ENCODE measurements at regions not wholly inside any gene's neighbourhood (a gene's known extent, or its start where the extent isn't known, plus 50 kb on each side); places are given as distances from the start of the nearest gene placed in this dataset.

DNA sequence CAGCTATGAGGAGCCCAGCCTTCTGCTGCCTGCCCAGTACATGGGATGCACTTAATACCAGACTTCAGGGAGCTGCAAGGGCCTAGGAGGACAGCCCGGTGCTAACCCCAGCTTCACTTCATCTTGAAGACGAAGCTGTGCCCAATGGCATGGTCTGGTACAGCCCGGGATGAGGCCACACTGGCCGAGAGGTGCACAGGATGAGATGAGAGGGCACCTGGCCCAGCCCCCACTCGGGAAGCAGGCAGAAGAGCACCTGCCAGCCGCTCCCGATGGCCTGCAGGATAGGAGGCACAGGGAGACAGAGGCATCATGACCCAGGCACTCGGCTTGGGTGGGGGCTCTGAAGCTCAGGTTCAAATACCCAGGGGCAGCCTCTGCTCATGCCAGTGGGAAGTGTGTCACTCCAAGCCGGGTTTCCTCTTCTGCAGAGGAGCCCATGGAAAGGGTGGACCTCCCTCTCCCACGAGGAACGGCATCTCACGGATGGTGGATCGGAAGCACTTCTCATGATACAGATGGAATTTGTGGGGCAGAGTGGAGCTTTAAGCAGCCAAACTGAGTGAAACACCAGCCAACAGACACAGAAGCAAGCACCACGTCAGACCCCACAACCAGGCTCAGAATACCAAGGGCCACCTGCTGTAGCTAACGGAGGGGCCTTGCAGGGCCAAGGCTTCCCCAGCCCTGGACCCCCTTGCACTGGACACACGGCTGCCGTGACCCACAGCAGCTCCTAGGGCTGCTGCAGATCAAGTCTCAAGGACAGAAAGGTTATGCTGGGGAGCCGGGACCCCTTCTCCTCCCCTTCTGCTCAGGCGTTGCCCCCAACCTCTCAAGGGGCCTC is 875.2 kb downstream of the BRD1 start:
- DNase-seq, result no peak

DNA sequence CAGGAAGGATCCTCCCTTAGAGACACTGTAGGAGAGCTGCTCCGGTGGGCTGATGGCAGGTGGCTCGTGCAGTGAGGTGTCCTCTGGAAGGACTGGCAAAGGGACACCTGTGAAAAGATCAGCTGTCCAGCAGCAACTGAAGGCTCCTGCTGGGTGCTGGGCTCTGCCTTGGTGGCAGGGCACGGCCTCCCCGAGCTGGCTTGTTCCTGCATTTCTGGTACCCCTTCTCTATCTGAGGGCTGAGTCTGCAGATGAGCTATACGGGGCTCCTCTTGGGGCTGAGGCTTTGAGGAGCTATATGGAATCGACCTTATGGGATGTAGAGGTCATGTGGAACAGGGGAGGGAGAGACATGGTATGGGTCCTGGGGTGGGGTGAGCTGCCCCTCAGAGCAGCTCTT is 875.8 kb downstream of the BRD1 start:
- no peak for DNase-seq

DNA sequence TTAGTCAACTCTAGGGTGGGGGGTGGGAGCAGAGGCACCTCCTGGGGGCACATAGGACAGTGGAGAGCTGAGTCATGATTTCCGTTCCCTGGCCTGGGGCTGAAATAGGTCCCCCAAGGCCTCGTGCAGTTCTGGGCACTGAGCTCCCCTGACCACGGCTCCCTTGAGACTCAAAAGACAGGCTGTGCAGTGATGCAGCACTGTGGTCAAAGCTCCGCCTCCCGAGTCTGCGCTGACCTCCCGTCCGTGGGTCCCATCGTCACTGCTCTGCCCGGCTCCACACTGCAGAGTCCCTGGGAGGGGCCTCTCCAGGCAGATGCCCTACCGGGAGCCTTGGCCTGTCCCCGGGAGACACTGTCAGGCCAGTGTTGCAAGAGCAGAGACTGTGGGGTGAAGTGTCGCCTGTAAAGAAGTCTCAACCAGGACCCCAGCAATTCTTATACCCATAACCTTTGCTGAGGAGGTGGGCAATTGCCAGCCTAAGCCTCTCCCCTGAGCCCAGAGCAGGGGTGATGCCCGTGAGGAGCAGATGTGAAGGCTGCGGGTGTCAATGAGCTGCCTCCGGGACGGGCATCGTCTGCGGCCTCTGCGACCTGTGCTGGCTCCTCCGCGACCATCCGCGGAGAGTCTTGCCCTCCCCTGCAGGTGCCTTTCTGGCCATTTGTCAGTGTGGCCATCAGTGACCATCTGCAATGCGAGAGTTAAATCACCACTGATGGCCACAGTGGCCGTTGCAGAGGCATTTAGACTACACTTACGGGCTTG is 877.3 kb downstream of the BRD1 start:
- no peak for DNase-seq

DNA sequence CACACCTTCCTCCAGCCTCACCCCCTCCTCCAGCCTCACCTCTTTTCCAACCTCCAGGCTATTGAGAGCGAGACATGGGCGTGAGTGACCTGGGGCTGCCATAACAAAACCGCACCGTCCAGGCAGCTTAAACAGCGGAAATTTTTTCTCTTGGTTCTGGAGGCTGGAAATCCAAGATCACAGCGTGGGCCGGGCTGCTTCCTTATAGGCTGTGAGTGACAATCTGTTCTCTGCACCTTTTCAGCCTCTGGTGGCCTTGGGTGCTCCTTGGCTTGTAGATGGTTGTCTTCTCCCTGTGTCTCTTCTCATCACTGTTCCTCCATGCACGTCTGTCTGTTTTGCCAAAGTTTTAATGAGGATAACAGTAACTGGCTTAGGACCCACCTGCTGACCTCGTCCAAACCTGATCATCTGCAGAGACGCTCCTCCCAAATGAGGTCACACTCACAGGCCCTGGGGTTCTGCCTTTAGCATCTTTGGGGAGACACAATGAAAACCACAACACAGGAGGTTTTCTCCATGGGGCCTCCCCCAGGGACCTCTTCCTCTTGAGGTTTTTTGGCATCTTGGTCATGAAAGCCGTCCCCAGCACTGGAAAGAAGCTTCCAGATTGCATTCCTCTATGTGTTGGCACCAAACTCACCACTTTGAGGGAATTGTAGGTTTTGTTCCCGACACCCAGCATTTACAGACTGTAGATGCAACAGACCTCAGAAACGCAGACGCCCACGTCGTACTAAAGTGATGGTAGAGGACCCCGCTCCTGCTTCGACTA is 878.1 kb downstream of the BRD1 start:
- no peak for DNase-seq

DNA sequence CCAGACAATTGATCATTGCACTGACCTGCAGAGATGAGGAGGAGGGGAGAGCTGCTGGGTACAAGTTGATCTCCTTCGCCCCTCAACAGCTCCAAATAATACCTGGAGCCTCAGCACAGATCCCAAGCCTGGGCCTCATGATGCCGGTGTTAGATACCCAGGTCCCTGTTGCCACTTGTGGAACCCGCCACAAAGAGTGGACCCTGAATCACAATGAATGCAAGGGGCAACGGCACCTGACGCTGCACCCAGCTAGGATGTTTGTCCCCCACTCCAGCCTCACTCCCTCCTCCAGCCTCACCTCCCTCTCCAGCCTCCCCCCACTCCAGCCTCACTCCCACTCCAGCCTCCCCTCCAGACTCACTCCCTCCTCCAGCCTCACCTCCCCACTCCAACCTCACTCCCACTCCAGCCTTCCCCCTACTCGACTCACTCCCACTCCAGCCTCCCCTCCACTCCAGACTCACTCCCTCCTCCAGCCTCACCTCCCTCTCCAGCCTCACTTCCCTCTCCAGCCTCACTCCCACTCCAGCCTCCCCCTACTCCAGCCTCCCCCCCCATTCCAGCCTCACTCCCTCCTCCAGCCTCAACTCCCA is 879.0 kb downstream of the BRD1 start:
- DNase-seq, result no peak

DNA sequence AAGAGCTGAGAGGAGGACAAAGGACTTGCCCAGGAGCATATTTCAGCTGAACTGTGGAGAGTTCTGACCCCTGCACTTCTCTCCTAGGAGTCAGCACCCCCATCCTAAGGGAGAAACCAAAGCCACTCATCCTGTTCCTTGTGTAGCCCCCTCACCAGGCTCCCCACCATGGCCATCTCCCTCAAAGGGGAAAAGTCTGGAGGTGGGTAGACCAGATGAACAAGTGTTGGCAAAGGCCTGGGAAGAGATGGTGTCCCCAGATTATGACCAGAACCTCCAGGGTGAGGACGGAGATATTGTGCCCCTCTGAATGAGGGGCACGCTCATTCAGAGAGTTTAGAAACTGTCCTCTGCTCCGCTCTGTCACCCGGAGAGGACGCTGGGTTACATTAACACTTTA is 880.0 kb downstream of the BRD1 start:
- DNase-seq, result no peak

DNA sequence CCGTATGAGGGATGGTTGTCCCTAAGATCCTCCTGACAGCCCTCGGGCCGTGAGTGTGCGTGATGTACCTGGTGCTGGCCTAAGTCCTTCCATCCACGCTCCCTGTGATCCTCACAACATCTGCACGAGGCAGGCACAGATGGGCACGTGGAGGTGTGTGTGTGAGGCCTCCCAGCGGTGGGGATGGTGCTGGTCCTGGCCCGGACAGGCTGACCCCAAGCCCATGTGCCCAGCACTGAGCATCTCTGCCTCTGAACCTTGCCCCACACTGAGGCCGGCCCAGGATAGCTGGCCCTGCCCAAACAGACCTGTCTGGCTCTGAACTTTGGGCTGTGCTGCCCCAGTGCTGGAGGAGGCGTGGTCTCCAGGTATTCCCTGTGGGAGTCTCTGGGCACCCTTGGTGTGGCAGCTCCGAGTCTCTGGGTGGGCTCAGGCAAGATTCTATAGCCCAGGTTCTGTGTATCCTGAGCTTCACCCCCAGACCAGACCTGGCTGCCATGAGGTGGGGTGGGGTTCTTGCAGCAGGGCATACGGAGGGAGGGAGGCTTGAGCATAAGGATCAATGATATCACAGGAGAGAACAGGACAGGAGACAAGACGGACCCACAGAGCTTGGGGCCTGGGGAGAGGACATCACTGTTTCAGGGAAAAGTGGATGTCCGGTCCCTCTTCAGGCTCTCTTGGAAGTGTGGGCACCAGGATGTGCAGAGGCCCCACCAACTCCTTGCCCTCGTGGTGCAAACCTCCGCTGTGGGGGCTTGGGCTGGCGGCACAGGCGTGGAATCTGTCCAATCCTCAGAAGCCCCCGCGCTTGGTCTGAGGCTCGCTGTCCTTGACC is 881.8 kb downstream of the BRD1 start:
- DNase-seq, result no peak

DNA sequence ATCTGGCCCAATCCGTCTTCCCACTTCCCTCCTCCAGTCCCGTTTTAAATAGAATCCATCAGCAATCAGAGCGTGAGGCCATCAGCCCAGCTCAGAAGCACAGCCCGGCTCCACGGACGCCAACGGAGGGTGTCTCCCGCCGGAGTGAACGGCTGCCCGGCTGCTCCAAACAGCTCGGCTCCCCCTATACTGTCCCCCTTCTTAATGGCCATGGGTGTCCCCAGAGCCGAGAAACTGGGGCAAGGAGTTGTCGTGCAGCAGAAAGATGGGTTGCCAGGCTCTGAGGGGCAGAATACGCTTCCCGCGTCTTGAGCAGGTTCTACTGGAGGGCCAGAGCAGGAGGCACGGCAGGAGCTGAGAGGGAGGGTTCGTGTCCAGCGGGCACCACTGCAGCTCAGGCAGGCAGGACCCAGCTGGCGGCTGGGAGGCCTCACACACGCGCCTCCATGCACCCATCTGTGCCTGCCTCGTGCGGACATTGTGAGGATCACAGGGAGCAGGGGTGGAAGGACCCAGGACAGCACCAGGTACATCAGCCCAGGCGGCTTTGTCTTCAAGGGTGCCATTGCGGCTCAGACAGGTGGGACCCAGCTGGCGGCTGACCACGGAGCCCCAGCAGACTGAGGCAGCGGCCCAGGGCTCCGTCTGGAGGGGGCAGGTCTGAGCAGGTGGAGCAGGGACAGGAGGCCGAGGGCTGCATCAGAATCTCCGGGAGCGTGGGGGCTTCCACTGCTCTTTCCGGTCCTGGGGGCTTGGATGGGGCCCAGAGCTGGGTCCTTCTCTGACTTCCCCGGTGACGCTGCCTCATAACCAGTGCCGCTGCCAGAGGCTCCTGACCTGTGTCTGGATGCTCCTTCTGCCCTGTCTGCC is 882.7 kb downstream of the BRD1 start:
- no peak for DNase-seq

DNA sequence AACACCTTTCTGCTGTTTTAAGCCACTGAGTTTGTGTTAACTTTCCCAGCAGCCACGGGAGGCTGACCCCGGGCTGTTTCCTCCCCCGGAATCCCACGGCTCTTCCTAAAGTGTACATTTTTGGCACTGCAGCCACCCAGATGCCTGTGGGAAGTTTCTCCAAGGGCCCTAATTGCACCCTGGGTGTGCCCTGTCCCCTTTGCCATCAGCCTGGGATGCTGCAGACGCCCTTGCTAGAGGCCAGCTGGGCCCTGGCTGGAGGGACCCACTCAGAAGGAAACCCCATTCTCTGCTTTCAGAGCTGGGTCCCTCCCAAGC is 883.3 kb downstream of the BRD1 start:
- no peak for DNase-seq

DNA sequence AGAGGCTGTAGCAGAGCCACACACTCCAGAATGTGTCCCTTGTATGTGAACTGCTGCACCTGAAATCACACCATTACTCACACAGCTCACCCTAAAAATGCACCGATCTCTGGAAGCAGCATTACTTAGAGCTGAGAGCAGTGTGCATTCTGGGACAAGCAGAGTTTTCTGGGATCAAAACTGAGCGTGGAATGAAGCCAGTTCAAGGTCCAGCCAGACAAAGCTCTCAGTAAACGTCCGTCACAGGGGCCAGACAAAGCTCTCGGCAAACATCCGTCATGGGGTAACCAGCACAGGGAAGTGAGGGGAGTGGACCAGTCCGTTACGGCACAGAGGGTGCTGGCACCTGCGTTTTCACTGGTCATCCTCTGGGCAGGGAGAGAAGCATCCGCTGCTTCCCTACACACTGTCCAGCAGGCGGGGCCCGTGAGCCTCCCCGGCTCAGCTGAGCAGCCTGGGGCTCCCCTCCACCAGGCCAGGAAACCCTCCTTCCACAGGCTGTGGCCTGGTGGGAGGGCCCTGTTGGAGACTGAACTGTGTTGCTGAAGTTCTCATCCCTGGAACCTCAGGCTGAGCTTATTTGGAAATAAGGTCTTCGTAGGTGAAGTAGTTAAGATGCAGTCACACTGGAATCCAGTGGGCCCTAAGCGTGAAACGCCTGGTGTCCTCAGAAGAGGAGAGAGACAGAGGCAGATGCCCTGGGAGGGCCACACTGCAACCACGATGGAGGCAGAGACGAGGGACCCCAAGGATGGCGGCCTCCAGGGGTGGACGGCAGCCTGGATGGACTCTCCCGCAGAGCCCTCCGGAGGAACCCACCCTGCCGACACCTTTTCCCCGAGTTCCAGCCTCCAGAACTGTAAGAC is 883.9 kb downstream of the BRD1 start:
- DNase-seq, result no peak

DNA sequence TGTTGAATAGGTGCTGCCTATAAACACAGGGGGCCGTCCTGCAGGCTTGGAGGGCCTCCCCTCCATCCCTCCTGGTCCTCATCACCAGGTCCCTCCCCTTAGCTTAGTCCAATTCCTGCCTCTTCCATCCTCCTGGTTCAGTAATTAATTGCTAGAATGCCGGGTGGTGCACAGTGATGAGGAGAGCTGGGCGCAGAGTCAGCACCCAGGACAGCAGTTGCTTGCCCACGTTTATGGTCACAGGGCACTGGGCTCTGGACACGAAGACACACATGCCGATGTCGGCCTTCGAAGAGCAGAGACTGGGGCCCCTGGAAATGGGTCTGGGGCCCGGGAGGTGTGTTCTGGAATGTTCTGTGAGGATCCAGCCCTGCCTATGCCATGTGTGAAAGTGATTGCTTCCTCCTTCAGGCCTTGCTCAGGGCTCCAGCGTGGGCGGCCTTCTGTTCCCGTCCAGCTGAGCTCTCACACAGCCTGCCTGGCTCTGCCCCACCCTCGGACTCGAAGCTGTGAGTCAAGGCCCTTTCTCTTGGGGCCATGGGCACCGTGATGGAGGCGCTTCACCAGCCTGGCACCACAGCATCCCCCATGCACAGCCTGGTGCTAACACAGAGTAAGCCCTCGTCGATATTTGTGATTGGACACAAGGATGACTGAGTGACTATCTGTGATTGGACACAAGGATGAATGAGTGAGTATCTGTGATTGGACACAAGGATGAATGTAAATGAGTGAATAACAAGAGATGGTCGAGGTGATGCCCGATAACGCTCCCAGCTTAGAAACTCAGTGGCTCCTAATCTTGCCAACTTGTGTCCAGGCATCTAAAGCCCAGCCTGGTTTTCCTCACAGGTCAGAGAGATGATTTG is 884.7 kb downstream of the BRD1 start:
- no peak for DNase-seq

DNA sequence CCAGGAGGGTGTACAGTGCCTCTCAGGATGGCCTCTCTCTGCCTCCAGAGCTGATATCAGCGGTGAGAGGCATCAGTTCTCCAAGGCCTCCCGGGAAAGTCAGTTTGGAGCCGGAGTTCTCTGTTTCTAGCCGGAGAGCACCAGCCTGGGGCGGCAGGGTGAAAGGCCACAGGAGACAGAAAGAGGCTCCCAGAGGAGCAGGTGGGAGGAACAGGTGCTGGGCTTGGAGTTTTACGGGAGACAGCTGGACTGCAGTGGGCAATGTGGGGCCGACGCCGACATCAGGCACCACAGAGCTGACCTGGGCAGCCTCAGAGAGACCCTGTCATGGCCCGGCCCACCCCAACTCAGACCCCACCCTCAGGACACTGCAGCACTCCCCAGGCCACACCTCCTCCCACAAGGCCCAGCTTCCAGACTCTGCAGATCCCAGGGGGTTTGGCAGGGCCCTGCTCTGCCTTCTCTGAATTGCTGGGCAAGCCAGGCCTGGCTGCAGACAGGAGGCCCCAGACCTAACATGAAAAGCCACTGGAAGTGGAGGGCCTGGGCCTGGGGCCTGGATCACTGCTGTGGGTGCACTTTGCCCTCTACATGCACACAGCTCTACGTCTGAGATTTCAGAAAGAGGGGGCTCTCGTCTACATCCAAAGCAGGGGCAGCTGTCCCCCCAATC is 885.6 kb downstream of the BRD1 start:
- DNase-seq, result no peak

DNA sequence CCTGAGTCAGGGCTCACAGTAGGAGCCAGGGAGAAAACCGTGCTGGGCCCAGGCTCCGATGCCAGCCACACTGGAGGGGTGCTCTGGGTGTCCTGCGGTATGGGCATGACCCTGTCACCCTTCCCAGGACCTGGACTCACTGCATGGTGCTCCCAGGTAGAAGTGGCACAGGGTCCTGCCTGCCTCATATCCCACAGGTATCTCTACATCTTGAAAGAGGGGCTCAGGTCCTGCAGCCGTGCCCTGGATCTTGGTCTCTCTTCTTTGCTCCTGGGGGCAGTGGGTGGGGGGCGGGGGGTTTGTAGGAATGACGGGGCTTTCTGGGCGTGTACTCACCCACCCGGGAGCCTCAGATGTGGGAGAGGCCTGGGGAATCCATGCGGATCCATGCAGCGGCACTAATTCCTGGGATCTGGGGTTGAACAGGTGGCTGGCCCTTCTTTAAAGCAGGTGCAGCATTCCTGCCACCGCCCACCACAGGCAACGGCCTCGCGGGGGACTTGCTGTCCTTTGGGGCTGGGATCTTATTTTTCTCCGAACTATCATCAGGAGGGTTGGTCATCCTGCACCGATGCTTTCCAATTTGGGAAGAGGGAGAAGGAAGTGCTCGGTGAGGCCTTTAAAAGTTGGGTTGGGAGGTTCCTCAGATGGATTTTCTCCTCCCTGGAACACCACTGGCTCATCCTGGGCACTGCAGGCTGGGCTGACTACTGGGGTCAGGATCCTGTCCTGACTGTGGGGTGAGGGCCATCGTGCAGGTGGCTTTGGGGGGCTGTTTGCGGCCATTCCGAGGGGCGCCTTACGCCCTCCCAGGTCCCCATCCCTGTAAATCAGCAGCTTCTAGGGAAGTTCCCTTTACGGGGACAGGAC is 886.4 kb downstream of the BRD1 start:
- DNase-seq, result no peak

DNA sequence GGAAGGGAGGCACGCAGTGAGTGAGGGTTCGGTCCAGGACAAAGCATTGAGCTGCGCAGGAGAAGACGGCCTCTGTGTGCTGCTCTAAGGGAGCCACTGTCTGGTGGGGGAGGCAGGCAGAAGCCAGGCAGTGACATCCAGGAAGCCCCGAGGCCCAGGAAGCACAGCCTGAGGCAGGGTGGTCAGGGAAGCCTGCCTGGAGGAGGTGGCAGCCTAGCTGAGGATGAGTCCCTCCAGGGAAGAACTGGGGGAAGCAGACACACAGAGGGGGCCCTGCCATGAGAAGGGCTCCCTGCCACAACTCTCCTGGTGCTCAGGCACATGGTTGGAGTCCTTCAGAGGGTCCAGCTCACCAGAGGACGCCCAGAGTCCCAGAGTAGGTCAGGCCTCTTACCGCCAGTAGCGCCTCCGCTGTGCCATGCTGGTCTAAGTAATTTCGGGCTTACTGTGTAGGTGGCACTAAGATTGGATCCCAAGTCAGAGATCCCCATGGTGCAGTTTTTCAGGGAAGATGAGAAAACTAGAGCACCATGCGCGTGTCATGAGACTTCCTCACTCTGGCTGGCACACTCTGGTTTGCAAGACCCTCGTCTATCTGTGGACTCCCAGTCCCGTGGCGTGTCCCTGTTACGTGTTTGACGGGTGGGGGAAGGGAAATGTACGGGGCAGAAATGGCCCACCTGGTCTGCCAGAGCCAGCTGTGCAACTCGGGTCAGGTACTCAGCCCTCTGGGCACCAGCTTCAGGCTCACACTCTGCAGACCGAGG is 887.2 kb downstream of the BRD1 start:
- no peak for DNase-seq

DNA sequence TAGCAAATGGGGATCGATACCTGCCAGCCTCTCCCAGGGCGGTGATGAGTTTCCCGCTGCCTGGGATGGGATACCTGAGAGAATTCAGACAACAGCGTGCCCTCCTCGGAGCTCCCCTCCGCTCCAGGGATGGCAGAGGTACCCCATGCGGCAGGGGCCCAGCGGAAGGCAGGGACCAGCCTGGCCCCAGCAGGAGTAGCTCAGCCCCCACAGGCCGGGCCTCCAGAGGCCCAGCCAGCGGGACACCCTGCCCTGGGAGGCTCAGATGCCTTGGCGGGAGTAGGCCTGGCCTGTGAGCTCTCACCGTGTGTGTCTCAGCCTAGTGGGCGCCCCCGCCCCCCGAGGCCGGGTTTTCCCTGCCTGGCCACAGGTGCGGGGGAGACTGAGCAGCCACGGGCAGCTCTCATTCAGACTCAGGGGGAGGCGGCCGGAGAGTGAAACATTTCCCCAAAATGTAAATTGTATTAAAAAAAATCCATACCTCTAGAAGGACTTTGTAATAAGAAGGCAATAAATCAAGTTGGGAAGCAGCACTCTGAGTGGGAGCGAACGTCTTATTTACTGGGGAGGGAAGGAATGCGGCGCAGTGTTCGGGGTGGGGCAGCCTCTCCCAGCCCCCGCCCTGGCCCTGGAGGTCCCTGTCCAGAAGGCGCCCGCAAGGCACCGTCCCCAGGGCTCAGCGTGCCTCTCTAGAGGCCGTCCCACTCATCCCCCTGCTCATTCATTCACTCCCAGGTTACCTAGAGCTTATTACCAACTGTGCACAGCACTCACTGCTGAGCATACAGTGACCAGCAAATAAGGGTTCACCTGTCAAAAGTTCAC is 888.0 kb downstream of the BRD1 start:
- no peak for DNase-seq

DNA sequence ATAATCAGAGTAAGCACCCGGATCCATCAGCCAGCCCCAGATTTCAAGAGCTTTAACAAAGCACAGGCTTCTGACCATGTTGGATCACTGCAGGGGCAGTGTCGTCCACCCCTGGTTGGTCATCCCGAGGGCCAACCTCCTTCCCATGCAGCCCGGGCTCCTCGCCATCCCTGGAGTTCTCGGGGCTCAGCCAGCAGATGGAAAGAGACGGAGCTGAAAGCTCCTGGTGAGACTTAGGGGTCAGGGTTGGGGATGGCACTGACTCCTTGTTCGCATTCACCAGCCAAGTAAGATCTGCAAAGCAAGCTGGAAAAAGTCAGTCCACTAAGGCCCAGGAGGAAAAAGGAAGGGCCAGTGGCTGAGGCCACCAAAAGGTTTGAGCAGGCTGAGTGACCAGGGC is 888.9 kb downstream of the BRD1 start:
- DNase-seq, result no peak

Measured in GOT3 (cell line).